Adipocyte (in vitro differentiated cells): ENCODE measurements at regions not wholly inside any gene's neighbourhood (a gene's known extent, or its start where the extent isn't known, plus 50 kb on each side); places are given as distances from the start of the nearest gene placed in this dataset.

Source experiments
- DNase-seq: peaks from one replicate; pipeline ENCODE4 v3.0.0-alpha.2; 2015; ENCODE audit warnings: low read depth
- H3K27me3 ChIP-seq: replicated peaks from 2 replicates; pipeline ENCODE4 v1.7.0; 2013; ENCODE audit warnings: mild to moderate bottlenecking, low read length, moderate library complexity; ENCODE audit not compliant: control insufficient read depth, insufficient read depth
- H3K36me3 ChIP-seq: 2 replicates; pipeline ENCODE4 v1.7.0; 2013; ENCODE audit warnings: low read length, mild to moderate bottlenecking, moderate library complexity; ENCODE audit not compliant: control insufficient read depth, insufficient read depth, severe bottlenecking
- H3K4me1 ChIP-seq: 2 replicates; pipeline ENCODE4 v1.7.0; 2013; ENCODE audit warnings: mild to moderate bottlenecking, low read length, moderate library complexity; ENCODE audit not compliant: control insufficient read depth, insufficient read depth
- H3K4me3 ChIP-seq: 2 replicates; pipeline ENCODE4 v1.7.0; 2013; ENCODE audit warnings: mild to moderate bottlenecking, low read length, moderate library complexity
- H3K9ac ChIP-seq: 2 replicates; pipeline ENCODE4 v1.7.0; 2013; ENCODE audit warnings: mild to moderate bottlenecking, low read length, moderate library complexity
- H3K9me3 ChIP-seq: 2 replicates; pipeline ENCODE4 v1.7.0; 2013; ENCODE audit warnings: mild to moderate bottlenecking, low read length, moderate library complexity; ENCODE audit not compliant: control insufficient read depth

DNA sequence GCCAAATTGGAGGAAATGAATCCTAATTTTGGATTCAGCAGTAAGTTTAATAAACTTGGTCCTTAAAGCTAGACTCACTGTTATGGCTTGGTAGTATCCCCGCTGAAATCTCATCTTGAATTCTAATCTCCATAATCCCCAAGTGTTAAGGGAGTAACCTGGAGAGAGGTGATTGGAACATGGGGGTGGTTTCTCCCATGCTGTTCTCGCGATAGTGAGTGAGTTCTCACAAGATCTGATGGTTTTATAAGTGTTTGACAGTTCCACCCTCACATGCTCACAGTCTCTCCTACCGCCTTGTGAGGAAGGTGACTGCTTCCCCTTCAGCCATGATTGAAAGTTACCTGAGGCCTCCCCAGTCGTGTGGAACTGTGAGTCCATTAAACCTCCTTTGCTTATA lies 824.5 kb upstream of the WWC1 start:
- no peak for DNase-seq

DNA sequence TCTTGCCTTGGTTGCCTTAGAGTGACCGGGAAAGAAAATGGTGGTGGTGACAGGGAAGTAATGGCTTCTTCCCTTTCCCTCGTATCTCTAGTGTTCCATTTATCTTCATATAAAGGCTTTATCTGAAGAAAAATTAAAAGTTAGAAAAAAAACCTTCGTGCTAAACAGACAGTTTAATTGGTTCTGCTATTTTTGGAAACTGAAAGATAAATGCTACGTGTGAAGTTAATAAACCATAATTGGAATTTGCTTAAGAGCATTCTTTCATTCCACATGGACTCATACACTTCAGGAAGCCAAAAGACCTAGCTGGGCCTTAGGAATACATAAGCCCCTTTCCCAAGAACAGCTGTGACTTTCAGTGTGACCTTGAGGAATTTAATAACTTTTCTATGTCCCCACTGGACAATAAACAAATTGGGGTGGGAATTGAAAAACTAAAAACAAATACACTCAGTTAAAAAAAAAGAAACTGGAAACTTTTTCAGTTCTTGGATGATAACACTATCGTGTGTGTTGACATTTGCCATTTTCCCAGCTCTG lies 818.8 kb upstream of the WWC1 start:
- Histone ChIP-seq H3K4me1 (no peaks in the 10 kb centered on the region), H3K27me3 (no peaks in the 10 kb centered on the region), H3K9ac (no peak overlapping the region), H3K36me3 (no peaks in the 10 kb centered on the region), H3K9me3 (no peaks in the 10 kb centered on the region), H3K4me3 (no peak overlapping the region)
- no peak for DNase-seq

More for the DNA sequence above, 824.5 kb upstream of the WWC1 start:
- Histone ChIP-seq H3K4me1 (no peaks in the 10 kb centered on the region), H3K27me3 (no peaks in the 10 kb centered on the region), H3K9me3 (peaks cover 11% of the 10 kb centered on the region), H3K36me3 (no peaks in the 10 kb centered on the region), H3K9ac (no peak overlapping the region), H3K4me3 (no peak overlapping the region)

DNA sequence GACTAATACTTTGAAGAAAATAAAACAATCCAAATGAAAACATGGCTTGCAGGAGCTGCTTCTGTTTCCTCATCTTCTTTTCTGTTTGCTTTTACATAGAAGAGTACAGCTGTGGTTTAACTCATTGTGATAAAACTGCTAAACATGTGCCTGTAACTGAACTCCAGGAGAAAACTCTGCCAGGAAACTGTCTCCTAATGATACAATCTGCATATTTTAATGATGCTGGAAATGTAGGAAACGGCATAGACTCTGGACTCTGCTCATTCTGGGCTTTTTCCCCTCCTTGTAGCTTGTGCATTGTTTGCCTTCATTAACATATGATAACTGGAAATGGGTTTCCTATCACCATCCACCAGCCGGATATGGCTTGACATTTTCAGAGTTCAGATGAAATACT lies 813.3 kb upstream of the WWC1 start:
- no peak for DNase-seq
- no peaks in the 10 kb centered on the region for H3K27me3 ChIP-seq
- no peak overlapping the region for H3K4me3 ChIP-seq

DNA sequence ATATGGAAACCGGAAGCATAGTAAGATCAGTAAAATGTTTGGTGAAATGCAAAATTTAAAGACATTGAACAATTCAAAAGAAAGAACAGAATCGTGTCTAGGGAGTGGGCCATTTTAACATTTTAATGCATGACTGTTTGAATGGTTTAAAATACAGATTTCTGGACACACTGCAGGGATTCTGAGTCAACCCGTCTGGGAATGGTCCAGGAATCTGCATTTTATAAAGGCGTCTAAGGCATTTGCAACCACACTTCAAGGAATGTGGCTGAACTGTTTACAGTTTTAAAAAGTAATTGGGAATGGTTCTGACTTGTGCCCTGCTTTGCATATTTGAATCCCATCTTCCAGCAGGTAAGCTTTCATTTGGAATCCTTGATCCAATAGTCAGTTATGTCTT lies 811.7 kb upstream of the WWC1 start:
- Histone ChIP-seq H3K9ac (no peak overlapping the region), H3K27me3 (no peaks in the 10 kb centered on the region), H3K4me1 (no peaks in the 10 kb centered on the region), H3K36me3 (no peaks in the 10 kb centered on the region), H3K4me3 (no peak overlapping the region), H3K9me3 (no peaks in the 10 kb centered on the region)
- no peak for DNase-seq

More for the DNA sequence above, 813.3 kb upstream of the WWC1 start:
- no peaks in the 10 kb centered on the region for H3K4me1 ChIP-seq
- no peaks in the 10 kb centered on the region for H3K9me3 ChIP-seq
- no peaks in the 10 kb centered on the region for H3K36me3 ChIP-seq
- no peak overlapping the region for H3K9ac ChIP-seq

DNA sequence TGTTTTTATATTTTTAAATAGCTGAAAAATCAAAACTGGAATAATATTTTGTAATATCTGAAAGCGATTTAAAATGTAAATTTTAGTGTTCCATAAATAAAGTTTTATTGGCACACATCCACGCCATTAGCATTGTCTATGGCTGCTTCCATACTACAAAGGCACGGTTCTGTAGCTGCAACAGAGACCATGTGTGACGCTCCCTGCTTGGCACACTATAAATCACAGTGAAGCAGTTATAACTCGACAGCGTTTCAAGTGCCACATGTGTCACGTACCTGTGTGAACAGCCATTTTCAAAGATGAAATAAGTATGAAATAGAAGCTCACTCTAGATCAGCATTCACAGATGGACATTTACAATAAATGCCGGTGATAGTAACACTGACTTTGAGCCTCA lies 810.1 kb upstream of the WWC1 start:
- Histone ChIP-seq H3K27me3 (no peaks in the 10 kb centered on the region), H3K9ac (no peak overlapping the region), H3K36me3 (no peaks in the 10 kb centered on the region), H3K4me3 (no peak overlapping the region), H3K4me1 (no peaks in the 10 kb centered on the region), H3K9me3 (no peaks in the 10 kb centered on the region)
- DNase-seq: no peak

DNA sequence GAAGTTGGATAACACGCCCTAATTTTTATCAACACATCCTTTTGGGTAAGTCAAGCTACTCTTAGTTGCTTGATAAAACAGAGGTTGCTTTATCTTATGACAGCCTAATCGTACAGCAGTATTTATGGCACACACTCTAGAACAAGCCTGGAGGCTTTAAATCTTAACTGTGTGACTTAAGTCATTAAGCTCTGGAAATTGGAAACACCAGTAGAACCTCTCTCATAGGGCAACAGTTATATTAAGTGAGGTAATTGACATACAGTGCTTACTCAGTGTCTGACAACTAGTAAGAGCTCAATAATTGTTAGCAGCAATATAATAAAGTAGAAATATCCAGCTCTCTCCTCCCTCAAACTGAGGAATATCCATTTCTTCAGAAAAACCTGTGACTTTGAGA lies 808.9 kb upstream of the WWC1 start:
- Histone ChIP-seq H3K4me3 (no peak overlapping the region), H3K4me1 (no peaks in the 10 kb centered on the region), H3K9ac (no peak overlapping the region), H3K9me3 (no peaks in the 10 kb centered on the region), H3K27me3 (no peaks in the 10 kb centered on the region), H3K36me3 (no peaks in the 10 kb centered on the region)
- no peak for DNase-seq

DNA sequence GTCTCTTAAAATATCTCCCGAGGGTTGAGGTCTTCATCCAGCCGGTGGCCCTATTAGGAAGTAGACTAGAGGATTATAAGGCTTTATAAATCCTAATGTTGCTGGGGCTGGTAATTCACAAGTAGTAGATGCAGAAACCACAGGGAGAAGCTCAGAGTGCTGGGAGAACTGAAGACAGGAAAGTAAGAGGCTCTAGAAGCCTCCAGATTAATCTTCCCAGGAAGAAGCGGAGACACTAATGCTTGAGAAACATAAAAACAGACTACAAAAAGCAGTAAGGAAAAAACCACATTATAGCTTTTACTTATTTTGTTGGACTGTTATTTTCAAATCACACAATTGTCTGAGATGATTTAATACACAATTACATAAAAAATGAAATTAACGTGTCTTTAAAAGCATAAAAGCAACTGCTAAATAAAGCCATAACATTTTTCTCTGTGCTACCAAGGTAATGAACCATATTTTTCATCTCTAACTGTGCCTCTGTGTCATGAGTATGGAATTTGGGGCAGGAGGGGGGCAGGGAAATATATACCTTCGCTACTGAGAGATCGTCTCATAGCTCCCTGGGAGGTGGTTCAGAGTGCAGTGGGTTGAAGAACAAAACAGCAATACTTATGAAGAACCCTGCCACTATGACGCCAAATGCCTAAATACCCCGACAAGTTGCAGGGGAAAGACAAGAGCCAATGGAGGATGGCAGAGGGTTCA lies 806.2 kb upstream of the WWC1 start:
- no peaks in the 10 kb centered on the region for H3K36me3 ChIP-seq
- DNase-seq: no peak
- no peak overlapping the region for H3K4me3 ChIP-seq
- no peaks in the 10 kb centered on the region for H3K27me3 ChIP-seq
- H3K9me3 ChIP-seq: no peaks in the 10 kb centered on the region
- H3K4me1 ChIP-seq: no peaks in the 10 kb centered on the region
- H3K9ac ChIP-seq: no peak overlapping the region

DNA sequence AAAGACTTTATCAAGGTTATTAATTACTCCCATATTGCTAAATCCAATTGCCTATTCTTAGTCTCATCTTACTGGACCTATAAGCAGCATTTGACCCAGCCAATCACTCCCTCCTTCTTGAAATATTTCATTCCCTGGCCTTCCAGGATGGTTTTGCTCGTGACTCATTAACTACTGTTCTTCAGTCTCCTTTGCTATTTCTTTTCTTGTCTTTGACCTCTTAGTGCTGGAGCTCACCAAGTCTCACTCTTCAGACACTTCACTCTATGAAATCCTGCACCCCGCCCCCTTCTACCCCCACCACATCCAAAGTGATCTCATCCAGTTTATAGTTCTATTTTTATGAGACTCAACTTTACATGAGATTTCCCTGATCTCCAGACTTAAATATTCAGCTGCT lies 803.1 kb upstream of the WWC1 start:
- no peak for DNase-seq
- Histone ChIP-seq H3K4me3 (no peak overlapping the region), H3K4me1 (no peaks in the 10 kb centered on the region), H3K36me3 (no peaks in the 10 kb centered on the region), H3K9me3 (no peaks in the 10 kb centered on the region), H3K9ac (no peak overlapping the region), H3K27me3 (no peaks in the 10 kb centered on the region)

DNA sequence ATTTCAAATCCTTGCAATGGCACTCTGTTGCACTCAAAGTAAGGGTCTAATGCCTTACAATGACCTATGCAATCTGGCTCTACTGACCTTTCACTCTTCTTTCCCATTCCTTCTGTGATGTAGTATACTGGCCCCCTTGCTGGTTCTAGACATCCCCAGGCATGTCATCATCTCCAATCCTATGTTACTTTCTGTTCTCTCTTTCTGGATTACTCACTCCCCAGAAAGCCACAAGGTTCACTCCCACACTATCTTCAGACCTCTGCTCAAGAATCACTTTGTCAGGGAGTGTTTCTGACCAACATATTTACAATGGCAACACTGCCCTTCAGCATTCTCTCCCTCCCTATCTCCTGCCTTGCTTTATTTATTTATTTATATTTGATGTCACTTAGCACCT lies 802.2 kb upstream of the WWC1 start:
- no peak overlapping the region for H3K9ac ChIP-seq
- H3K27me3 ChIP-seq: no peaks in the 10 kb centered on the region
- H3K9me3 ChIP-seq: no peaks in the 10 kb centered on the region
- H3K36me3 ChIP-seq: no peaks in the 10 kb centered on the region
- no peak for DNase-seq
- no peaks in the 10 kb centered on the region for H3K4me1 ChIP-seq
- H3K4me3 ChIP-seq: no peak overlapping the region

DNA sequence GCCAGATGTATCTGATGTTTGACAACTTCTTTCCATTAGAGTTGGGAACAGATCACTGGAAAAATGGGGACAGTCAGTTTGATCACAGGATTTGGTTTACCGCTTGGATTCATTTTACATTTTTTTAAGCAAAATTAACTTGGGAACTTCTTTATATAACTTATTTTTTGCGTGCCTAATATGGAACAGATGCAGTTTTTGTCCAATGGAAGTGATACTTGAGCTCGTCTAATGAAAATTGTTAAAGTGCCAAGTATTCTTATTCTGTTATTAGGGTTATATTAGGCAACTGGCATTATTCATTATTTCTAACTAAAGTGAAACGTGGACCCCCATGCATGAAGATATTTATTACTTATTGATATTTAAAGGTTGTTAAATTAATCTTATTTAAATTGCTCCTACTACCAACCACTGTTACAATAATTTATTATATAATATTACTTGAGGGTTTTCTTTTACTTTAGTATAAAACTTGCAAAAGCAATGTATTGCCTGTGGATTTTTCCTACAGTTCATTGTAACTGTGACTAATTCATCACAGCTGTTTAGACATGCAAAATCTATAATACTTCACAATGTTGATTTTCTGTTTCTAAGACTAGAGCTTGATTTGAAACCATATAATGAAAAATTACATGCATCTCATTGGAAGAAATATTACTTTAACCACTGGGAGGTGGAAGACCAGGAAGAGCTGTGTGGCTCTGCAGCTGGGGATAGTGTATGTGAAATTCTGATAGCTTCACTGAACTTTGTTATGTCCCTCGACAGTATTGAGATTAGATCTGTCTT lies 787.3 kb upstream of the WWC1 start:
- H3K27me3 ChIP-seq: no peaks in the 10 kb centered on the region
- H3K36me3 ChIP-seq: no peaks in the 10 kb centered on the region
- no peak for DNase-seq
- H3K9me3 ChIP-seq: no peaks in the 10 kb centered on the region
- peaks cover 5% of the 10 kb centered on the region for H3K4me1 ChIP-seq
- H3K9ac ChIP-seq: no peak overlapping the region
- no peak overlapping the region for H3K4me3 ChIP-seq

DNA sequence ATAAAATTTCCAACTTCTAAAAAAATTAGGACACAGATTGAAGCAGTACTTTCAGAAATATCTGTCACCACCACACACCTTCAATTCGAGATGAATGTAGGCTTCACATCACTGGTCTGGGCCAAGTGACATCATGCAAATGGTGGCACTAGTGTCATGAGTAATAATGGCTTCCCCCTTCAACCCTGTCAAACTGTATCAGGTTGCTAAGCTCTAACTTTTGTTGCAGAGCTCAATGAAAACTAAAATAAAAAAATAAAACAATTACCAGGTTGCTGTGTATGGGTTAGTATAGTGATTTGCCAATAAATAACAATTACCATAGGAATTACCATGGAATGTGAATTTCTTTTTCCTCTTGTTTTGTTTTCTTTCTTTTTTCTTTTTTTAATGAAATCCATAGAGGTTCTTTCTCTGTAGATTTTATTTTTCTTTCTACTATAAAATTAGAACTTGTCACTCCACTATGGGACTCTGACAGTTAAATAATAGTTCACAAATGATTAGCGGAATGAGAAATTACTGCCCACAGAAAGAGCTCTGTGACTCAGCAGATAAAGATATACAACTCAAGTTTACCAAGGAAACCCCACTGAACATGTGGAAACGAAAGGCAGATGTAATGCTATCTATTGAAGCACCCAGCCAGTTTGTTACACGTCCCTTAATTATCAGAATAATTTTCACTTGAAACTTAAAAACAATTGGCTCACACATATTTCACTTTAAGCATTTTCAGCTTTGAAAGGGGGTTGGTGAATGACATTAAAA lies 783.8 kb upstream of the WWC1 start:
- H3K4me3 ChIP-seq: no peak overlapping the region
- peaks cover 3% of the 10 kb centered on the region for H3K4me1 ChIP-seq
- H3K27me3 ChIP-seq: no peaks in the 10 kb centered on the region
- DNase-seq: no peak
- H3K9me3 ChIP-seq: no peaks in the 10 kb centered on the region
- H3K36me3 ChIP-seq: no peaks in the 10 kb centered on the region
- no peak overlapping the region for H3K9ac ChIP-seq
